Fibroblast of pulmonary artery (primary cell): ENCODE measurements at regions not wholly inside any gene's neighbourhood (a gene's known extent, or its start where the extent isn't known, plus 50 kb on each side); places are given as distances from the start of the nearest gene placed in this dataset.

Experiments used
- DNase-seq: peaks from one replicate; pipeline ENCODE4 v3.0.0-alpha.2; 2010; ENCODE audit warnings: low read depth
- H3K4me3 ChIP-seq: replicated peaks from 2 replicates; pipeline ENCODE4 v1.5.1; 2011; ENCODE audit warnings: low read depth, mild to moderate bottlenecking, control low read depth, low read length, moderate library complexity
- CTCF ChIP-seq: IDR thresholded peaks from 2 replicates; pipeline ENCODE4 v1.5.1; 2011; ENCODE audit warnings: mild to moderate bottlenecking, control low read depth, low read length, inconsistent platforms; ENCODE audit errors: missing control alignments

GRCh38 chr22:46094676-46095075, 55.6 kb upstream of the PPARA start:
- DNase-seq: no peak
- H3K4me3 ChIP-seq: no peak overlapping the region
- TF ChIP-seq CTCF: no peak

- no peak overlapping the region for H3K4me3 ChIP-seq
- no peak for DNase-seq
- no peak for TF ChIP-seq CTCF
Measured at GRCh38 chr22:46096051-46096450, 54.3 kb upstream of the PPARA start.

DNA sequence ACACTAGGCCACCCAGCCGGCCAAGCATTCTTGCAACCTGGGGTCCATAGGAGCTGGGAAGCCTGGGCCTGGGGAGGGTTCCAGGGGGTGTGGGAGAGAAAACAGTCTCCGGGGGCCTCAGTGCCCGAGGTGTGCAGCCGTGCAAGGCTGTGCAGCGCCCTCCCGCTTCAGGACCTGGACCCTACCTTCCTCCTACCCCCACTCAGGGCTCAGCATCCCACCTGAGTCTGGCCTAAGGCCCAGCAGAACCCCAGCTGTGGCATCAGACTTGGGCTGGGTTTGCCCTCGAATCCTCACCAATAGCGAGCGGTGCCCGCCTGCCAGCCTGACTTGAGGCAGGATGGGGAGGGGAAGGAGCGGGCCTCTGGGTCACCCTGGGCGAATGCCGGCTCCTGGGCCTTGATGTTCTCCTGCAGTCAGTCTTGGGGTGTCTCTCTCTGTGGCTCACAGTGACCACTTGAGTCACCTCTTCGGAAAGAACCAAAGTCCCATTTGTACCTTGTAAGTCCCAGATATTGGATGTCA, 53.6 kb upstream of the PPARA start:
- no peak overlapping the region for H3K4me3 ChIP-seq
- no peak for DNase-seq
- no peak for TF ChIP-seq CTCF

DNA sequence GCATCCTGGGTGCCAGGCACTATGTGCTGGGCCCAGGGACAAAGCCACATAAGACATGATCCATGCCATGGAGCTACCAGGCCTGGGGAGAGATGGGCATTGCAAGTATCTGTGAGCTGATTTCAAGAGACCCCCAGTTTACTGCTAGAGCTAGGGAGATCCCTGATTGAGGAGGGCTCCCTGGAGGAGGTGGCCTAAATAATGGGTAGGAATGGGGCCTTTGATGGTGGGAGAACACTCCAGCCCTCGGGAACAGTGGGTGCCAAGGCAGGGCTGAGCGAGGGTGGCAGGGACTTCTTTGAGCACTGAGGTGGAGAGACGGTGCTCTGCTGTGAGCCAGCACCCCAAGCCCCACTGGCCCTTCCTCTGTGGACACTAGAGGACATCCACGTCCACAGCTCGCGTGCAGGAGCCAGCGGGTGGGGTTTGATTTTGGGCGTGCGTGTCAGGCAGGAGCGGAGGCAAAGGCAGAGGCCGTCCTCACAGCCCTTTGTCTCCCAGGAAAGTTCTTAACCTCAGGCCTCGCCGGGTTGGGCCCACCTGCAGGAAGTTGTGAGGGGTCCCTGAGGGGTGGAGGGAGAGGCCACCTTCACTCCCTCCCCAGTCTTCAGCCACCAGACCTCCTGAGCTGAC, 52.9 kb upstream of the PPARA start:
- H3K4me3 ChIP-seq: no peak overlapping the region
- no peak for DNase-seq
- TF ChIP-seq CTCF: no peak

- no peak for TF ChIP-seq CTCF
- no peak overlapping the region for H3K4me3 ChIP-seq
- DNase-seq: no peak
Measured at GRCh38 chr22:46098525-46099475, 51.5 kb upstream of the PPARA start.

GRCh38 chr22:46099740-46100139, 50.6 kb upstream of the PPARA start:
- TF ChIP-seq CTCF: no peak
- no peak overlapping the region for H3K4me3 ChIP-seq
- no peak for DNase-seq
